Neutrophil (primary cell): ENCODE measurements at regions not wholly inside any gene's neighbourhood (a gene's known extent, or its start where the extent isn't known, plus 50 kb on each side); places are given as distances from the start of the nearest gene placed in this dataset.

Source experiments
- H3K27ac ChIP-seq: fragments of 200-600 bp; sonication (generic); 2 replicates; pipeline ENCODE4 v1.5.1; 2016; ENCODE audit warnings: mild to moderate bottlenecking, moderate library complexity
- H3K27me3 ChIP-seq: fragments of 200-600 bp; sonication (generic); 2 replicates; pipeline ENCODE4 v1.6.0; 2016; ENCODE audit warnings: mild to moderate bottlenecking
- H3K36me3 ChIP-seq: fragments of 200-600 bp; sonication (generic); 2 replicates; pipeline ENCODE4 v1.5.1; 2017
- H3K4me1 ChIP-seq, 2 experiments: fragments of 200-600 bp in 1 of 2; sonication (generic) in 1 of 2; 1 replicate in 1 of 2; 2 replicates in 1 of 2; pipeline versions ENCODE4 v1.5.1 to v1.6.1; 2013 to 2016; ENCODE audit warnings: low read depth in 1 of 2, low read length in 1 of 2, mild to moderate bottlenecking in 1 of 2, moderate library complexity in 1 of 2; ENCODE audit not compliant: control insufficient read depth in 1 of 2, insufficient read depth in 1 of 2
- H3K4me3 ChIP-seq, 2 experiments: fragments of 200-600 bp in 1 of 2; sonication (generic) in 1 of 2; 1 replicate in 1 of 2; 2 replicates in 1 of 2; pipeline ENCODE4 v1.5.1; 2013 to 2016; ENCODE audit warnings: low read depth in 1 of 2, low read length in 1 of 2, mild to moderate bottlenecking in 1 of 2, moderate library complexity in 1 of 2
- H3K9me3 ChIP-seq: fragments of 200-600 bp; sonication (generic); 2 replicates; pipeline ENCODE4 v1.5.1; 2016
- CTCF ChIP-seq: fragments of 200-600 bp; sonication (generic); IDR thresholded peaks from 2 replicates; pipeline ENCODE4 v1.5.1; 2016; ENCODE audit warnings: antibody characterized with exemption

- Histone ChIP-seq H3K36me3 (no peaks in the 10 kb centered on the region), H3K27ac (no peak overlapping the region), H3K4me3 (no peak overlapping the region), H3K27me3 (no peaks in the 10 kb centered on the region), H3K9me3 (no peaks in the 10 kb centered on the region), H3K4me1 (no peaks in the 10 kb centered on the region)
- TF ChIP-seq CTCF, result no peak
Measured at GRCh38 chr5:8981016-8981415, 564.9 kb downstream of the SEMA5A start.

DNA sequence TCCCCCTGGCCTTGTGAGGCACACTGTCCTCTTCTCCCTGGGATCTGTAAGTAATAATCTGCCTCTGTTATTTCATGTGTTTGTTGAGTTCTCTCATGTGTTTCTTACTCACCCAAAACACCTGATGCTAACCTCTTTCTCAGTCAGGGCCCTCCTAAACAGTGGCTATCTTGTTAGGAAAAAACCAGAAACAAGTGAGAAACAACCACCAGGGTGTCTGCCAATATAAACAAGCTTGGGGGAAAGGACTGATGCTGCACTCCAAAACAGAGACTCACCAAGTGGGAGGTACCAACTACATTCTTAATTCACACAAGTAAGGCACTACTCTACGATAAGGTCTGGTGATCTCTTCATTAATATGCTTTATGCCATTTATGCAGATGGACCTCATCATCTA is 564.4 kb downstream of the SEMA5A start:
- no peaks in the 10 kb centered on the region for H3K27me3 ChIP-seq
- no peak overlapping the region for H3K27ac ChIP-seq
- no peaks in the 10 kb centered on the region for H3K9me3 ChIP-seq
- no peak overlapping the region for H3K4me3 ChIP-seq
- no peak for TF ChIP-seq CTCF
- no peaks in the 10 kb centered on the region for H3K4me1 ChIP-seq
- H3K36me3 ChIP-seq, result no peaks in the 10 kb centered on the region

GRCh38 chr5:8984386-8984785 is 561.5 kb downstream of the SEMA5A start:
- Histone ChIP-seq H3K9me3 (no peaks in the 10 kb centered on the region), H3K4me1 (no peaks in the 10 kb centered on the region), H3K36me3 (no peaks in the 10 kb centered on the region), H3K27me3 (no peaks in the 10 kb centered on the region), H3K27ac (no peak overlapping the region), H3K4me3 (no peak overlapping the region)
- TF ChIP-seq CTCF, result no peak
